PFSK-1 (cell line): ENCODE measurements at regions not wholly inside any gene's neighbourhood (a gene's known extent, or its start where the extent isn't known, plus 50 kb on each side); places are given as distances from the start of the nearest gene placed in this dataset.

Experiments
- FOXP2 ChIP-seq: optimal IDR thresholded peaks from 2 replicates; pipeline ENCODE3; 2011; ENCODE audit warnings: borderline replicate concordance, control low read depth, inconsistent platforms; ENCODE audit not compliant: insufficient read depth; ENCODE audit errors: extremely low read length, extremely low read depth
- POLR2AphosphoS5 ChIP-seq: IDR thresholded peaks from 2 replicates; pipeline ENCODE4 v1.6.1; 2012; ENCODE audit warnings: low read depth, mild to moderate bottlenecking, control low read depth, low read length, moderate library complexity
- SIN3A ChIP-seq: IDR thresholded peaks from 2 replicates; pipeline ENCODE4 v1.6.1; 2012; ENCODE audit warnings: mild to moderate bottlenecking, low read length, moderate library complexity, borderline replicate concordance; ENCODE audit not compliant: insufficient read depth
- TAF1 ChIP-seq: IDR thresholded peaks from 2 replicates; pipeline ENCODE4 v1.6.1; 2012; ENCODE audit warnings: low read length, control low read depth, borderline replicate concordance; ENCODE audit not compliant: insufficient read depth
- TF ChIP-seq, protein P1 (sequence below), 2 experiments: IDR thresholded peaks; 2 replicates each; pipeline versions ENCODE4 v1.6.1 to v1.8.0; 2011 to 2012; ENCODE audit warnings: low read depth in 2 of 2, low read length in 2 of 2, control low read depth in 1 of 2, inconsistent platforms in 1 of 2, mild to moderate bottlenecking in 1 of 2, moderate library complexity in 1 of 2; ENCODE audit not compliant: insufficient read depth in 1 of 2

DNA sequence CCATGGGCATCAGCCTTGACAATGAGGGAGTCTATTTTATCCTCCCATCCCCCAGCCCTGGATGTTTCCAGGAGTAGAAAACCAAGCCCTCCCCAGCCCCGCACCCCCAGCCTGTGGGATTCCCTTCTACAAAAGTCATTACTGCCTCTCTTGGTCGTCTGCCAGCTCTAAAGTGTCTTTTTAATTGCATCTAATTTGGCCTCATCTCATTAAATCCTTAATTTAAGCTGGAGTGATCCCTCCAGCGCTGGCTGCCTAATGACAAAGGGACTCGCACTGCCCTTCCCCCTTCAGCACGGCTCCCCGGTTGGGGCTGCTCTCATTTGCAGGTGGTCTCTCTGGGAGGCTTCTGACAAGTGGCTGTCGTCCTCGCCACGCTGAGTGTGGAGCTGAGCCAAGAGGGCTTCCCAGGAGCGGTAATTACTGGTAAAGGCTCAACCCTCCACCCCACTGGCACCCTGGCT is 107.9 kb upstream of the ALDH1B1 start:
- no peak for TF ChIP-seq FOXP2
- TF ChIP-seq, protein P1, sequence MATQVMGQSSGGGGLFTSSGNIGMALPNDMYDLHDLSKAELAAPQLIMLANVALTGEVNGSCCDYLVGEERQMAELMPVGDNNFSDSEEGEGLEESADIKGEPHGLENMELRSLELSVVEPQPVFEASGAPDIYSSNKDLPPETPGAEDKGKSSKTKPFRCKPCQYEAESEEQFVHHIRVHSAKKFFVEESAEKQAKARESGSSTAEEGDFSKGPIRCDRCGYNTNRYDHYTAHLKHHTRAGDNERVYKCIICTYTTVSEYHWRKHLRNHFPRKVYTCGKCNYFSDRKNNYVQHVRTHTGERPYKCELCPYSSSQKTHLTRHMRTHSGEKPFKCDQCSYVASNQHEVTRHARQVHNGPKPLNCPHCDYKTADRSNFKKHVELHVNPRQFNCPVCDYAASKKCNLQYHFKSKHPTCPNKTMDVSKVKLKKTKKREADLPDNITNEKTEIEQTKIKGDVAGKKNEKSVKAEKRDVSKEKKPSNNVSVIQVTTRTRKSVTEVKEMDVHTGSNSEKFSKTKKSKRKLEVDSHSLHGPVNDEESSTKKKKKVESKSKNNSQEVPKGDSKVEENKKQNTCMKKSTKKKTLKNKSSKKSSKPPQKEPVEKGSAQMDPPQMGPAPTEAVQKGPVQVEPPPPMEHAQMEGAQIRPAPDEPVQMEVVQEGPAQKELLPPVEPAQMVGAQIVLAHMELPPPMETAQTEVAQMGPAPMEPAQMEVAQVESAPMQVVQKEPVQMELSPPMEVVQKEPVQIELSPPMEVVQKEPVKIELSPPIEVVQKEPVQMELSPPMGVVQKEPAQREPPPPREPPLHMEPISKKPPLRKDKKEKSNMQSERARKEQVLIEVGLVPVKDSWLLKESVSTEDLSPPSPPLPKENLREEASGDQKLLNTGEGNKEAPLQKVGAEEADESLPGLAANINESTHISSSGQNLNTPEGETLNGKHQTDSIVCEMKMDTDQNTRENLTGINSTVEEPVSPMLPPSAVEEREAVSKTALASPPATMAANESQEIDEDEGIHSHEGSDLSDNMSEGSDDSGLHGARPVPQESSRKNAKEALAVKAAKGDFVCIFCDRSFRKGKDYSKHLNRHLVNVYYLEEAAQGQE (IDR thresholded peaks at IDR 0.05; ENCODE audit: insufficient read depth in 1 of 2, low read depth in 2 of 2, low read length in 2 of 2), result no peak
- TF ChIP-seq POLR2AphosphoS5, result no peak
- TF ChIP-seq SIN3A, result no peak
- no peak for TF ChIP-seq TAF1

DNA sequence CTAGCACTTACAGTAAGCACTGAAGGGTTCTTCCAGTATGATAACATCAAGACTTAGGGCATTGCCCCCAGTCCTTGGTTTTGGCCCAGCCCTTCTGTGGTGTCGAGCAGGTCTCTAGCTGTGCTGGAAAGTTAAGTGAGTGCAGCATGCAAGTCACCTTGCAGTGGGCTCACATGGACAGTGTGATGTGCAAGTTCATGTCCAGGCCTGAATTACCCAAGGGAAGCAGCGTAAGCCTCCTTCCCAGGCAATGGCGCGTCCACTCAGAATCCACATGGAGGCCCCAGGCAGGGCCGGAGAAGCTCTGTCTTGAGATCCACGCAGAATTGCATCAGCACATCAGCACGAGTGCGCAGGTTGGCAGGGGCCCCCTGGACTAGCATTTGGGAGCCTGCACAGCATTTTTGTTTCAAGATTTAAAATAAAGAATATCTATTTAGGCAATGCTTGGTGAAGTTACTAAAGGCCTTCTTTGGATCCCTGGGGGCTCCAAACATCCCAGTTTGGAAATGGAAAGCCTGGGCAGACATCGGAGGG is 108.4 kb upstream of the ALDH1B1 start:
- TF ChIP-seq TAF1, result no peak
- no peak for TF ChIP-seq FOXP2
- no peak for TF ChIP-seq SIN3A
- no peak for TF ChIP-seq POLR2AphosphoS5

DNA sequence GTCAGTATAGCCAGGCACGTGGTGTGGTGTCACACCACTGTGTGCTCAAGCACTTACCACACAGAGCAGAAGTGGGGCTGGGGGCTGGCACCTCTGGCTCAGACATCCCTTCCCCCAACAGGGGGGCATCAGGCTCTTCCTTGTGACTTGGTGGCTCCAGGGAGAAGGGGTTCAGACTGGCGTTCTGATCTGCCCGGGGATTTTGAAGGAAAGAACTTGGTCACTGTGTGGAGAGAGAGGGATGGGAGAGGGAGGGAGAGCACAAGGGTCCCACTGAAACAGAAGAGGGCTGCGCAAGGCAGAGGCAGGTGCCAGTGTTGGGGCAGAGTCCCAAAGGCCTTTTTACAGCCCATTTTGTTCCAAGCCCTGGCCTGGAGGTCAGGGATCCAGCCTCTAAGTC is 109.7 kb upstream of the ALDH1B1 start:
- TF ChIP-seq SIN3A (no peak), FOXP2 (no peak), TAF1 (no peak), POLR2AphosphoS5 (no peak)
- TF ChIP-seq, protein P1 (IDR thresholded peaks at IDR 0.05; ENCODE audit: insufficient read depth in 1 of 2, low read depth in 2 of 2, low read length in 2 of 2), result no peak

DNA sequence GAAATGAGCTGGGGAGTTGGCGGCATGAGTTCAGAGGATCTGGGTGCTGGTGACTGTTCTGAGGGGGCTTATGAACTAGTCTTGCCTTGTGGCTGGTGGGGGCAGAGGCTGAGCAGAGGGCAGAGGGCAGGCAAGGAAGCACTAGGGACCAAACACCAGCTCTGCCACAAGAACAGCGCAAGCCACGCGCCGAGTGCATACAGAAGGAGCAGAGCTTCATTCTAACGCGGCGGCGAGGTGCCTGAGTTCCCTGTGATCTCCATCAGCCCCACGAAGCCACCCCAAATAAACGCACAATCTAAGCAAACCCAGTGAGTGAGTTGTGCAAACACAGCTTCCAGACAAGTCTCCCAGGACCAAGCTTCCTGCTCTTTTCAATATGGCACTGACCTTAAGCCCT is 110.6 kb upstream of the ALDH1B1 start:
- TF ChIP-seq TAF1 (no peak), POLR2AphosphoS5 (no peak), SIN3A (no peak), FOXP2 (no peak)
- TF ChIP-seq, protein P1 (IDR thresholded peaks at IDR 0.05; ENCODE audit: insufficient read depth in 1 of 2, low read depth in 2 of 2, low read length in 2 of 2), result no peak

DNA sequence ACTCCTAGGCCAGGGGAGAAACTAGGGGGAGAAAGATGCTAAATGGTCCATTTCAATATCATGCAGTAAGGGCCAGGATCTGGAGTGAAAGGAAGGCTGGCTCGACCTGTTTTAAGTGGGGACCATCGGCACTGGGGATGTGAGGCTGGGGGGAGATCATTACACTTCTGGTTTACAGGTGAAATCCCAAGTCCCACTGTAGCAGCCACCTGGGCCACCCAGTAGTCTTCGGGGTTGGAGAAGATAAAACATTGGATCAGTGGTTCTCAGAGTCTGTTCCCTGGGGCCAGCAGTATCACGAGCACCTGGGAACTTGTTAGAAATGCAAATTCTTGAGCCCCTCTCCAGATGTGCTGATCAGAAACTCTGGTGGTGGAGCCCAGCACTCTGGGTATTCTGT is 111.3 kb upstream of the ALDH1B1 start:
- no peak for TF ChIP-seq SIN3A
- no peak for TF ChIP-seq POLR2AphosphoS5
- TF ChIP-seq TAF1, result no peak
- TF ChIP-seq, protein P1 (IDR thresholded peaks at IDR 0.05; ENCODE audit: insufficient read depth in 1 of 2, low read depth in 2 of 2, low read length in 2 of 2), result no peak
- TF ChIP-seq FOXP2, result no peak
